Type B pancreatic cell (in vitro differentiated cells): ENCODE measurements at regions not wholly inside any gene's neighbourhood (a gene's known extent, or its start where the extent isn't known, plus 50 kb on each side); places are given as distances from the start of the nearest gene placed in this dataset.

Source experiments
- DNase-seq: peaks from one replicate; pipeline ENCODE4 v3.0.0; 2021; ENCODE audit warnings: mixed read lengths; ENCODE audit not compliant: unreplicated experiment; ENCODE audit errors: extremely low spot score
- H3K27ac Mint-ChIP-seq: 2 replicates; pipeline ENCODE4 v1.8.0; 2021; ENCODE audit warnings: mild to moderate bottlenecking, mixed read lengths
- H3K27me3 Mint-ChIP-seq: 2 replicates; pipeline ENCODE4 v1.8.0; 2021; ENCODE audit warnings: mixed read lengths
- H3K36me3 Mint-ChIP-seq: 2 replicates; pipeline ENCODE4 v1.8.0; 2021; ENCODE audit warnings: mixed read lengths
- H3K4me1 Mint-ChIP-seq: one replicate; pipeline ENCODE4 v1.8.0; 2021; ENCODE audit warnings: mixed read lengths; ENCODE audit not compliant: unreplicated experiment
- H3K4me3 Mint-ChIP-seq: 2 replicates; pipeline ENCODE4 v1.8.0; 2021; ENCODE audit warnings: mild to moderate bottlenecking, mixed read lengths
- H3K9me3 Mint-ChIP-seq: 2 replicates; pipeline ENCODE4 v1.8.0; 2021; ENCODE audit warnings: mixed read lengths
- CTCF ChIP-seq: fragments of 200-600 bp; sonication (generic); conservative IDR thresholded peaks from 2 replicates; pipeline ENCODE4 v1.5.0; 2021; ENCODE audit warnings: antibody characterized with exemption, mild to moderate bottlenecking

GRCh38 chr6:153216789-153217188, 85.7 kb upstream of the RGS17 start:
- Mint-ChIP-seq H3K27me3 (no peaks in the 10 kb centered on the region), H3K4me1 (no peaks in the 10 kb centered on the region), H3K4me3 (no peak overlapping the region), H3K36me3 (no peaks in the 10 kb centered on the region), H3K9me3 (no peaks in the 10 kb centered on the region), H3K27ac (no peak overlapping the region)
- no peak for DNase-seq
- no peak for TF ChIP-seq CTCF

- H3K4me3 Mint-ChIP-seq: no peak overlapping the region
- no peaks in the 10 kb centered on the region for H3K9me3 Mint-ChIP-seq
- no peak for TF ChIP-seq CTCF
- no peaks in the 10 kb centered on the region for H3K27me3 Mint-ChIP-seq
- no peaks in the 10 kb centered on the region for H3K36me3 Mint-ChIP-seq
- no peak overlapping the region for H3K27ac Mint-ChIP-seq
- H3K4me1 Mint-ChIP-seq: no peaks in the 10 kb centered on the region
- no peak for DNase-seq
Measured at GRCh38 chr6:153215242-153215641, 84.2 kb upstream of the RGS17 start.

- no peak for DNase-seq
- Mint-ChIP-seq H3K9me3 (no peaks in the 10 kb centered on the region), H3K27ac (no peak overlapping the region), H3K36me3 (no peaks in the 10 kb centered on the region), H3K4me3 (no peak overlapping the region), H3K27me3 (no peaks in the 10 kb centered on the region), H3K4me1 (no peaks in the 10 kb centered on the region)
- TF ChIP-seq CTCF: no peak
Measured at GRCh38 chr6:153214436-153214835, 83.4 kb upstream of the RGS17 start.

GRCh38 chr6:153210083-153210482, 79.0 kb upstream of the RGS17 start:
- no peaks in the 10 kb centered on the region for H3K27me3 Mint-ChIP-seq
- TF ChIP-seq CTCF: no peak
- H3K4me1 Mint-ChIP-seq: no peaks in the 10 kb centered on the region
- H3K36me3 Mint-ChIP-seq: no peaks in the 10 kb centered on the region
- H3K9me3 Mint-ChIP-seq: no peaks in the 10 kb centered on the region
- no peak overlapping the region for H3K27ac Mint-ChIP-seq
- no peak overlapping the region for H3K4me3 Mint-ChIP-seq
- DNase-seq: no peak

- TF ChIP-seq CTCF: no peak
- H3K4me3 Mint-ChIP-seq: no peak overlapping the region
- H3K9me3 Mint-ChIP-seq: no peaks in the 10 kb centered on the region
- H3K4me1 Mint-ChIP-seq: no peaks in the 10 kb centered on the region
- H3K36me3 Mint-ChIP-seq: no peaks in the 10 kb centered on the region
- H3K27ac Mint-ChIP-seq: no peak overlapping the region
- H3K27me3 Mint-ChIP-seq: no peaks in the 10 kb centered on the region
- no peak for DNase-seq
Measured at GRCh38 chr6:153208706-153209105, 77.6 kb upstream of the RGS17 start.

- Mint-ChIP-seq H3K36me3 (no peaks in the 10 kb centered on the region), H3K4me1 (no peaks in the 10 kb centered on the region), H3K27ac (no peak overlapping the region), H3K4me3 (no peak overlapping the region), H3K27me3 (no peaks in the 10 kb centered on the region), H3K9me3 (no peaks in the 10 kb centered on the region)
- no peak for TF ChIP-seq CTCF
- no peak for DNase-seq
Measured at GRCh38 chr6:153207617-153208016, 76.5 kb upstream of the RGS17 start.
